K562 (cell line): ENCODE measurements at regions not wholly inside any gene's neighbourhood (a gene's known extent, or its start where the extent isn't known, plus 50 kb on each side); places are given as distances from the start of the nearest gene placed in this dataset.

Source experiments
- ATAC-seq: fragments of 200-7000 bp; cut with Tn5 transposase; 3 replicates; pipeline ENCODE4 v1.9.1; 2020; ENCODE audit warnings: moderate library complexity
- BruUV-seq: library from RNA; stranded (reverse); fragments of 400-500 nt; replicated peaks from 2 replicates; lab custom pipeline; 2021; lab: Mats Ljungman, UMichigan
- CTCF ChIA-PET: fragments of 300-600 bp; formaldehyde crosslinking; extraction: SDS; loops from one replicate; lab custom pipeline; 2021; ENCODE audit warnings: low intra/inter-chr PET ratio; lab: Yijun Ruan, JAX
- POLR2A ChIA-PET: fragments of 300-600, 350-650 bp; sonication (Branson Sonifier 250); formaldehyde crosslinking; extraction: SDS; loops from one replicate; lab custom pipeline; 2021; ENCODE audit warnings: antibody characterized with exemption, inconsistent platforms; lab: Yijun Ruan, JAX
- DNase-seq, 4 experiments: peaks; one replicate each; pipeline versions ENCODE4 v3.0.0 to v3.0.0-alpha.2; 2011 to 2018; ENCODE audit warnings: low spot score in 3 of 4, mixed read lengths in 3 of 4; ENCODE audit errors: extremely low read depth in 1 of 4
- FAIRE-seq: peaks from 2 replicates; lab custom pipeline; 2011; peaks lifted over from hg19 to GRCh38; lab: Jason Lieb, UNC
- H2AFZ ChIP-seq: 2 replicates; pipeline ENCODE4 v1.6.0; 2011; ENCODE audit warnings: low read depth, low read length, control low read depth, inconsistent platforms
- H3K27ac ChIP-seq: fragments of 200-600 bp; 3 replicates; pipeline ENCODE4 v1.8.0; 2011; ENCODE audit warnings: low read depth, mild to moderate bottlenecking, control low read depth, inconsistent platforms, low read length, moderate library complexity, mixed read lengths; ENCODE audit errors: extremely low read depth
- H3K27me3 ChIP-seq, 2 experiments: fragments of 300-600 bp in 1 of 2; 2 replicates in 1 of 2; 3 replicates in 1 of 2; pipeline versions ENCODE4 v1.6.0 to v1.8.0; 2011; ENCODE audit warnings: inconsistent platforms in 2 of 2, low read length in 2 of 2, mild to moderate bottlenecking in 1 of 2, mixed read lengths in 1 of 2, moderate library complexity in 1 of 2; ENCODE audit not compliant: control insufficient read depth in 2 of 2, insufficient read depth in 2 of 2
- H3K36me3 ChIP-seq: fragments of 300-600 bp; 3 replicates; pipeline ENCODE4 v1.8.0; 2011; ENCODE audit warnings: mild to moderate bottlenecking, low read length, inconsistent platforms; ENCODE audit not compliant: control insufficient read depth, insufficient read depth
- H3K4me1 ChIP-seq, 2 experiments: fragments of 200-600 bp in 1 of 2; replicated peaks in 1 of 2; 2 replicates in 1 of 2; 3 replicates in 1 of 2; pipeline versions ENCODE4 v1.5.1 to v1.8.0; 2011; ENCODE audit warnings: inconsistent platforms in 2 of 2, low read length in 2 of 2, mild to moderate bottlenecking in 1 of 2, mixed read lengths in 1 of 2, moderate library complexity in 1 of 2; ENCODE audit not compliant: control insufficient read depth in 2 of 2, insufficient read depth in 2 of 2
- H3K4me2 ChIP-seq: 2 replicates; pipeline ENCODE4 v1.6.1; 2011; ENCODE audit warnings: low read length, control low read depth, inconsistent platforms, mixed read lengths; ENCODE audit not compliant: insufficient read depth
- H3K4me3 ChIP-seq: fragments of 200-600 bp; sonication (generic), shearing (Covaris generic); 2 replicates; pipeline ENCODE4 v1.5.1; 2016; ENCODE audit warnings: control low read depth, inconsistent platforms
- H3K79me2 ChIP-seq: fragments of 200-600 bp; 3 replicates; pipeline ENCODE4 v1.8.0; 2011; ENCODE audit warnings: low read length, inconsistent platforms; ENCODE audit not compliant: control insufficient read depth, insufficient read depth
- H3K9ac ChIP-seq, 2 experiments: 2 replicates each; pipeline versions ENCODE4 v1.6.0 to v1.6.1; 2011; ENCODE audit warnings: low read depth in 2 of 2, low read length in 2 of 2, control low read depth in 1 of 2, inconsistent platforms in 1 of 2, mild to moderate bottlenecking in 1 of 2, mixed read lengths in 1 of 2; ENCODE audit not compliant: insufficient read depth in 1 of 2
- H3K9me1 ChIP-seq: one replicate; pipeline ENCODE4 v1.6.0; 2011; ENCODE audit warnings: inconsistent platforms, mild to moderate bottlenecking, low read length, moderate library complexity; ENCODE audit not compliant: control insufficient read depth, insufficient read depth
- H3K9me3 ChIP-seq: replicated peaks from 2 replicates; pipeline ENCODE4 v1.5.1; 2011; ENCODE audit warnings: low read depth, low read length, inconsistent platforms; ENCODE audit not compliant: control insufficient read depth, insufficient read depth
- H4K20me1 ChIP-seq: replicated peaks from 2 replicates; pipeline ENCODE4 v1.6.1; 2011; ENCODE audit warnings: low read length, inconsistent platforms, mixed read lengths; ENCODE audit not compliant: control insufficient read depth, insufficient read depth
- ATF1 ChIP-seq, 2 experiments: fragments of 450-650 bp in 1 of 2; IDR thresholded peaks; 2 replicates each; pipeline ENCODE4 v1.6.1; 2016; ENCODE audit warnings: missing compliant biosample characterization in 1 of 2, missing genetic modification characterization in 1 of 2
- FOS ChIP-seq: IDR thresholded peaks from 3 replicates; pipeline ENCODE4 v1.6.1; 2011; ENCODE audit not compliant: insufficient read length; ENCODE audit errors: extremely low read depth
- FOXM1 ChIP-seq, 2 experiments: fragments of 450-650 bp in 1 of 2; sonication (generic) in 1 of 2; formaldehyde crosslinking in 1 of 2; IDR thresholded peaks; 2 replicates each; pipeline versions ENCODE4 v1.6.1 to v1.9.0; 2017 to 2022; ENCODE audit warnings: low read depth in 2 of 2, mild to moderate bottlenecking in 2 of 2, missing genetic modification reagents in 1 of 2, moderate library complexity in 1 of 2
- MBD2 ChIP-seq: sonication (generic); IDR thresholded peaks from 2 replicates; pipeline ENCODE4 v1.6.1; 2016; ENCODE audit warnings: low read depth, borderline replicate concordance
- NEUROD1 ChIP-seq: fragments of 150-350 bp; IDR thresholded peaks from 2 replicates; pipeline ENCODE4 v1.6.1; 2014; ENCODE audit warnings: borderline replicate concordance, low read length, low read depth; ENCODE audit not compliant: partially characterized antibody
- NFYB ChIP-seq: IDR thresholded peaks from 2 replicates; pipeline ENCODE4 v1.6.1; 2011; ENCODE audit warnings: mild to moderate bottlenecking, moderate library complexity; ENCODE audit not compliant: insufficient read length; ENCODE audit errors: extremely low read depth
- NR2C1 ChIP-seq, 2 experiments: fragments of 450-650 bp; IDR thresholded peaks; 2 replicates each; pipeline ENCODE4 v1.6.1; 2017; ENCODE audit warnings: mild to moderate bottlenecking in 2 of 2, antibody characterized with exemption in 1 of 2, inconsistent platforms in 1 of 2, missing compliant biosample characterization in 1 of 2, missing genetic modification characterization in 1 of 2
- PRMT5 ChIP-seq: sonication (generic); formaldehyde crosslinking; IDR thresholded peaks from 2 replicates; pipeline ENCODE4 v1.5.0; 2020; ENCODE audit warnings: missing genetic modification reagents
- SP2 ChIP-seq: IDR thresholded peaks from 2 replicates; pipeline ENCODE4 v1.6.1; 2011; ENCODE audit warnings: mild to moderate bottlenecking, low read depth, low read length, moderate library complexity; ENCODE audit not compliant: poor library complexity, severe bottlenecking; ENCODE audit errors: extremely low read depth
- TSC22D4 ChIP-seq: fragments of 450-650 bp; IDR thresholded peaks from 2 replicates; pipeline ENCODE4 v1.6.1; 2016; ENCODE audit warnings: missing genetic modification characterization, missing biosample characterization, control low read depth
- WGBS: fragments of 100-300 bp; shearing (Covaris generic); methylation state at CpG from one replicate; pipeline ENCODE4 v1.1.6; 2016; ENCODE audit warnings: low coverage, mixed read lengths; ENCODE audit not compliant: insufficient coverage; ENCODE audit errors: missing lambda C conversion rate; 5-methylcytosine and 5-hydroxymethylcytosine counted together
- in situ Hi-C: fragments of 300-500 bp; cut with MboI; formaldehyde crosslinking; loops from 4 replicates; pipeline ENCODE4 v1.15.0; 2018; ENCODE audit warnings: inconsistent platforms, mixed read lengths
- intact Hi-C: fragments of 100-400 bp; cut with micrococcal nuclease; formaldehyde crosslinking; loops from 2 replicates; pipeline ENCODE4 v1.14.2; 2022
- TF ChIP-seq, protein P1 (sequence below), 2 experiments: IDR thresholded peaks in 1 of 2; conservative IDR thresholded peaks in 1 of 2; 2 replicates each; pipeline ENCODE4 v1.6.1; 2016; ENCODE audit warnings: low read depth in 2 of 2, mild to moderate bottlenecking in 1 of 2, missing compliant biosample characterization in 1 of 2, missing genetic modification characterization in 1 of 2, moderate library complexity in 1 of 2
- TF ChIP-seq, protein P2 (sequence below): fragments of 450-650 bp; IDR thresholded peaks from 2 replicates; pipeline ENCODE4 v1.6.1; 2016
- TF ChIP-seq, protein P3 (sequence below): fragments of 450-650 bp; formaldehyde crosslinking; IDR thresholded peaks from 2 replicates; pipeline ENCODE4 v1.4.0; 2020; ENCODE audit warnings: mild to moderate bottlenecking, moderate library complexity

DNA sequence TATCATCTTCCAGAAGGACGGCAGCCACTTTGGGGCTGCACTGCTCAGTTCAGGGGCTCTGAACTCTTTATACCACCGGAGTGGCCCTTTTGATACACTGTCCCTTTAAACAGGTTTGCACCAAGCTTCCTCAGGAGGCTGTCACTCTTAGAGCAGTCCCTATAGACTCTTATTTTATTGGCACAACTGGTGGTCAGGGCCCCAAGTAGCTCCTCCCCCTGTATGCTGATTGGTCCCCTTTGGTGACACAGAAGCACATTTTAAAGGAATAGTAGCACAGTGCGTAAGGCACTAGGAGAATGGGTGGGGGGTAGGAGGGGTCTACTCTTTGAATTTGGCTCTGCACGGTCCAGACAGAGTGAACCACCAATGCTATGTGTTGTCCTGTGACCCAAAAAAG, 122.6 kb upstream of the MLN start:
- FAIRE-seq (peak; percentile 74), ATAC-seq (peak; percentile 98), DNase-seq (peak; percentile 69 to 95 (median 92))
- Histone ChIP-seq H3K9me1 (no peaks in the 10 kb centered on the region), H3K79me2 (no peaks in the 10 kb centered on the region), H3K27me3 (peaks cover 2 to 11% of the 10 kb centered on the region in 2 experiments; a peak in 3 of 5 replicates), H3K27ac (no peak overlapping the region), H3K9ac (no peak overlapping the region), H3K9me3 (no peaks in the 10 kb centered on the region; the same call in 1 of the 2 replicates), H4K20me1 (no peaks in the 10 kb centered on the region), H2AFZ (peak overlapping the region; percentile 46; the same call in 1 of the 2 replicates), H3K4me3 (no peak overlapping the region), H3K4me2 (no peak overlapping the region), H3K4me1 (peaks cover 0 to 7% of the 10 kb centered on the region in 2 experiments; a peak in 2 of 5 replicates), H3K36me3 (no peaks in the 10 kb centered on the region)
- ChIA-PET CTCF (no interaction called here), POLR2A (interaction anchor here (1.3 kb wide), 1 partner anchor 23 kb away, joined by 6 read pairs; no protein-coding TSS in a partner anchor)
- WGBS = 22% methylated on average over 4 of the region's 4 CpGs
- intact Hi-C loops (no loop called here), in situ Hi-C loops (no loop called here)
- no TSS peak for BruUV-seq
- no peak for TF ChIP-seq NR2C1 (IDR thresholded peaks at IDR 0.05)
- no peak for TF ChIP-seq NR2C1 (tag; IDR thresholded peaks at IDR 0.05)
- TF ChIP-seq, protein P1, sequence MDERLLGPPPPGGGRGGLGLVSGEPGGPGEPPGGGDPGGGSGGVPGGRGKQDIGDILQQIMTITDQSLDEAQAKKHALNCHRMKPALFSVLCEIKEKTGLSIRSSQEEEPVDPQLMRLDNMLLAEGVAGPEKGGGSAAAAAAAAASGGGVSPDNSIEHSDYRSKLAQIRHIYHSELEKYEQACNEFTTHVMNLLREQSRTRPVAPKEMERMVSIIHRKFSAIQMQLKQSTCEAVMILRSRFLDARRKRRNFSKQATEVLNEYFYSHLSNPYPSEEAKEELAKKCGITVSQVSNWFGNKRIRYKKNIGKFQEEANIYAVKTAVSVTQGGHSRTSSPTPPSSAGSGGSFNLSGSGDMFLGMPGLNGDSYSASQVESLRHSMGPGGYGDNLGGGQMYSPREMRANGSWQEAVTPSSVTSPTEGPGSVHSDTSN (CRISPR knock-in tag; IDR thresholded peaks at IDR 0.05; ENCODE audit: low read depth) = peak; percentile 56
- TF ChIP-seq, protein P1 (tag; conservative IDR thresholded peaks at IDR 0.05; ENCODE audit: low read depth) = peak; percentile 81
- peak; percentile 76 for TF ChIP-seq FOXM1 (IDR thresholded peaks at IDR 0.05; ENCODE audit: low read depth)
- no peak for TF ChIP-seq FOXM1 (CRISPR knock-in tag; IDR thresholded peaks at IDR 0.05; ENCODE audit: low read depth)
- 0 out of 2 replicates have a peak, but pooled peaks have one; percentile 21 for TF ChIP-seq MBD2
- no peak for TF ChIP-seq ATF1 (CRISPR knock-in tag; IDR thresholded peaks at IDR 0.05)
- TF ChIP-seq ATF1 (tag; IDR thresholded peaks at IDR 0.05) = 0 out of 2 replicates have a peak, but pooled peaks have one; percentile 20
- TF ChIP-seq NFYB = peak; percentile 94
- TF ChIP-seq, protein P2, sequence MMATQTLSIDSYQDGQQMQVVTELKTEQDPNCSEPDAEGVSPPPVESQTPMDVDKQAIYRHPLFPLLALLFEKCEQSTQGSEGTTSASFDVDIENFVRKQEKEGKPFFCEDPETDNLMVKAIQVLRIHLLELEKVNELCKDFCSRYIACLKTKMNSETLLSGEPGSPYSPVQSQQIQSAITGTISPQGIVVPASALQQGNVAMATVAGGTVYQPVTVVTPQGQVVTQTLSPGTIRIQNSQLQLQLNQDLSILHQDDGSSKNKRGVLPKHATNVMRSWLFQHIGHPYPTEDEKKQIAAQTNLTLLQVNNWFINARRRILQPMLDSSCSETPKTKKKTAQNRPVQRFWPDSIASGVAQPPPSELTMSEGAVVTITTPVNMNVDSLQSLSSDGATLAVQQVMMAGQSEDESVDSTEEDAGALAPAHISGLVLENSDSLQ = peak; percentile 98
- peak; percentile 79 for TF ChIP-seq FOS
- no peak for TF ChIP-seq PRMT5 (CRISPR knock-in tag)
- TF ChIP-seq, protein P3, sequence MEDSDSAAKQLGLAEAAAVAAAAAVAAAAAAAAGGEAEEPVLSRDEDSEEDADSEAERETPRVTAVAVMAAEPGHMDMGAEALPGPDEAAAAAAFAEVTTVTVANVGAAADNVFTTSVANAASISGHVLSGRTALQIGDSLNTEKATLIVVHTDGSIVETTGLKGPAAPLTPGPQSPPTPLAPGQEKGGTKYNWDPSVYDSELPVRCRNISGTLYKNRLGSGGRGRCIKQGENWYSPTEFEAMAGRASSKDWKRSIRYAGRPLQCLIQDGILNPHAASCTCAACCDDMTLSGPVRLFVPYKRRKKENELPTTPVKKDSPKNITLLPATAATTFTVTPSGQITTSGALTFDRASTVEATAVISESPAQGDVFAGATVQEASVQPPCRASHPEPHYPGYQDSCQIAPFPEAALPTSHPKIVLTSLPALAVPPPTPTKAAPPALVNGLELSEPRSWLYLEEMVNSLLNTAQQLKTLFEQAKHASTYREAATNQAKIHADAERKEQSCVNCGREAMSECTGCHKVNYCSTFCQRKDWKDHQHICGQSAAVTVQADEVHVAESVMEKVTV (CRISPR knock-in tag) = no peak
- peak; percentile 18 for TF ChIP-seq SP2
- peak; percentile 78 for TF ChIP-seq NEUROD1
- no peak for TF ChIP-seq TSC22D4 (tag)
